H4 (cell line): ENCODE measurements at regions not wholly inside any gene's neighbourhood (a gene's known extent, or its start where the extent isn't known, plus 50 kb on each side); places are given as distances from the start of the nearest gene placed in this dataset.
"Not testable (repeated sequence)": the region's sequence is repeated elsewhere in the genome, so short reads cannot be mapped to it uniquely, and the experiment has no call there.

Source experiments
- DNase-seq: peaks from one replicate; pipeline ENCODE4 v3.0.0-alpha.2; 2015; ENCODE audit warnings: low spot score

DNA sequence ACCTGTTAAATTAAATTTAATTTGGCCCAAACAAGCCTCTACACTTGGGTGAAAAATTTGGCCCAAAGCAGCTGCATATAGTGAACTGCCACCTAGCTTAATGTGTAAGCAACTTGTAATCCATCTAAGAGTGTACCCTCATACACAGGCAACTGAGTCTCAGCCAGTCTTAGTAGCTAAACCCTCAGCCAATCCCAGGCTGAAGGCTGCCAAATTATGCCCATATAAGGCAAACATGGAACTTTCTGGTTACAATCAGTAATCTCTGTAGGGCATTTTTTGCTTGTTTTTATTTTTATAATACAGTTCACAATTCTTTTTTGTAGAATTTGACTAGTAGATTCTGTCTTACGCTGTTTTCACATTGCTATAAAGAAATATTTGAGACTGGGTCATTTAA is 958.7 kb downstream of the FSCB start:
- no peak for DNase-seq

- DNase-seq: not testable (repeated sequence)
Measured at GRCh38 chr14:43547596-43547995, 959.5 kb downstream of the FSCB start.

GRCh38 chr14:43541356-43541755 is 965.7 kb downstream of the FSCB start:
- DNase-seq: no peak

DNA sequence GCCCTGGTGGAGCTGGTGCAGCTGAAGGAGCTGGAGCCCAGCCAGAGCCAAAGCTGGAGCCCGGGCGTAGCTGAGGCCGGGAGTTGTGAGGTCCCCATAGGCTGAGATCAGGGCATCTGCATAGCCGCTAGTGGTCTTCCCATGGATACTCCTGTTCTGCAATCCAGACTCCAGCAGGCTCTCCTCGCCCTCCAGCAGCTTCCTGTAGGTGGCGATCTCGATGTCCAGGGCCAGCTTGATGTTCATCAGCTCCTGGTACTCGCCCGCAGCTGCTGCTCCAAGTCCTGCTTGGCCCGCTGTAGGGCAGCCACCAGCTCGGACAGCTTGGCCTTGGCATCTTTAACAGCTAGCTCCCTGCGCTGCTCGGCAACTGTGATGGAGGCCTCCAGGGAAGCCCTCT is 966.1 kb downstream of the FSCB start:
- DNase-seq: peak; percentile 6

DNA sequence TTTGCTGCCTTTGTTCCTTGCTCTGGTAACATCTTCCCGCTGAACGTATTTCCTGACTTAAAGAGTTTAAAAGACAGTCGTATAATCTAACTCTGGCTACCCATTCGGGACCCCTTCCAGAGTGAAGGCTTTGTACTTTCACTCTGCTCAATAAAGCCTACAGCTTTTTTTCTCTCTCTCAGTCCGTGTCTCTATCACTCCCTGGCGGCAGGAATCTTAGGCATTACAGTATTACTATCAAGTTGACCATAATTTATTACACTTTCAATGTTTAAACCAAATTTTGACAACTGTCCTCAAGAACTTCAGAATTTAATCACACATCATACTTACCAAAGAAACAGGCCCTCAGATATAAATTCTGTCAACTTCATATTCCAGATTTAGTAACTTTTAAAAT is 967.9 kb downstream of the FSCB start:
- DNase-seq: peak; percentile 33

DNA sequence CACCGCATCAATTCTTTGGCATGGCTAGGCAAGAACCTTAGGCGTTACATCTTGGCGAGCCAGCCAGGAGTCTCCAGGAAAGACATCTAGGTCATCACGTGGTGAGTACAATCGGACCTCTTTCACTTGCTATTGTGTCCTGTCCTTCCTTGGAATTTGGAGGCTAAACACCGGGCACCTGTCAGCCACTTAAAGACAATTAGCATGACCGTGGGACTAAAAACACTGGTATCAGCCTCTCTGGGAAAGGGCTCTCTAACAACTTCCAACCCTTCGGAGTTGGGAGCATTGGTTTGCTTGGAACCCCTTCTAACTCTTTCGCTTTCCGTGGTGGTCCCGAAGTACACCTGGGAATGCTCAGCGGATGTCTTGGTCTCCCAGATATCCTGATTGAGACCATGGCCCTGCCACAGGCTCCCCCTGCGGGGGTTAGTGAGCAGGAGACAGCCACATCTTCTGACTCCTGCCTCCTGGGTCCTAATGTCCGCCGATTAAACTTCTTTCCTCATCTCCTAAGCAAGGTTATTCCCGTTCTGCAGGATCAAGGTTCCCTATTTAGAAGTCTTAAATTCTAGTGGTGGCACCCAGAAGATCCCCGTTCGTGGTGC is 971.7 kb downstream of the FSCB start:
- DNase-seq: no peak

DNA sequence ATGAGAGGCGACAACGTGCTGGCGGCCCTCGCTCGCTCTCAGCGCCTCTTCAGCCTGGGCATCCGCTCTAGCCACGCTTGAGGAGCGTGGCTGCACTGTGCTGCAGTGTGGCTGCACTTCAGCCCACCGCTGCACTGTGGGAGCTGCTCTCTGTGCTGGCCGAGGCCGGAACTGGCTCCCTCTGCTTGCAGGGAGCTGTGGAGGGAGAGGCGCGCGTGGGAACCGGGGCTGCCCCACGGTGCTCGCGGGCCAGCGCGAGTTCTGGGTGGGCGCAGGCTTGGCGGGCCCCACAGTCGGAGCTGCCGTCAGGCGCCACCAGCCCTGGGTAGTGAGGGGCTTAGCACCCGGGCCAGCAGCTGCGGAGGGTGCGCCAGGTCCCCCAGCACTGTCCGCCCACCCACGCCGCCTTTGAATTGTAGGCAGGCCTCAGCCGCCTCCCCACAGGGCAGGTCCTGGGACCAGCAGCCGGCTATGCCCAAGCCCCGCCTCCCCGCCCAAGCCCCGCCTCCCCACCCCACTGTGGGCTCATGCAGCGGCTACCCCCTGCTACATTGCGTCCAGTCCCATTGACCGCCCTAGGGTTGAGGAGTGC is 974.2 kb downstream of the FSCB start:
- DNase-seq: no peak

DNA sequence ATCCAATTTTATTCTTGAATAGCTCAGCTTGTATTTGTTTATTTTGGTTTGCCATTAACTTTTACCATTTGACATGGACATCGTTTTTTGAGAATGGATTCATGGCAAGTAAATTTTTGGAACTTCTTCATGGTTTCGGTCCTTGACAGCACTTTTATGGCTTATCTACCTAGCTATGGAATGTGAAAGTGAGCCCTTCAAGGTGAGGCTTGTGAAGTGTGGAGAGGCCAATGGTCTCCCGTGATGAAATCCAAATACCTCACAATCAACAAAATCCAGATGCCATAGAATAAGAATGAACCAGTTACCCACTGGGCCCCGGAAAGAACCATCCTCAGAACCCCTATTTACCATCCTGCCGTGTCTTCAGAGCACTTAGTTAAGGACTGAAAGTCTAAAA is 978.8 kb downstream of the FSCB start:
- DNase-seq: no peak

DNA sequence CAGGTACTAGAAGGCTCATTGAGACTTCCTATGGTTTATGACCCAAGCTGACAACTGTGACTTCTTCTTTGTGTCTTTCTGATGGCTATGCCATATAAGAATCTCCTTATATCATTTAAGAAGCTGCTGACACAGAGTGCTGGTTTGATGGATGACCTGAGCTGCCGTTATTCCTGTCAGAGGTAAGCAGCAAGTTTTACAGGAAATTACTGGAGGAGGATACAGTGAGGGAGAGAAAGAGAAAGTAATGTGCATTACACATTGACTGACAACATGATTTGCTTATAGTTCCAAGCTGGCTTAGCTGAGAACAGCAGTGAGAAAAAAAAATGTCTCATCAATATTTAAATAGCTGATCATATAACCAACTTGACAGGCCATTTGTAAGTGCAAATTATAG is 981.4 kb downstream of the FSCB start:
- no peak for DNase-seq

GRCh38 chr14:43522901-43523300 is 984.2 kb downstream of the FSCB start:
- DNase-seq: no peak

DNA sequence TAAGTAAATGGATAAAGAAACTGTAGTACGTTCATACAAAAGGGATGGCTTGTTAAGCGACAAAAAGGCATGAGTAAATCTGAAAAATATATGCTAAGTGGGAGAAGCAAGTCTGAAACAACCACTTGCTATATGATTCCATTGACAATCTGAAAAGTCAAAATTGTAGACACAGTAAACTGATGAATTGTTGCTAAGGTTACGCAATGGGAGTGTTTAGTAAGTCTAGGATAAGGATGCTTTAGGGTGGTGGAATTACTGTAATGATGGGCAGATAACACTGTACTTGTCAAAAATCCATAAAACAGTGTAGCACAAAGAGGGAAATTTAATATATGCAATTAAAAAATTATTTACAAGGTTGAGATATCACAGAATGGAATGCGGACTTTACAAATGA is 984.9 kb downstream of the FSCB start:
- no peak for DNase-seq

DNA sequence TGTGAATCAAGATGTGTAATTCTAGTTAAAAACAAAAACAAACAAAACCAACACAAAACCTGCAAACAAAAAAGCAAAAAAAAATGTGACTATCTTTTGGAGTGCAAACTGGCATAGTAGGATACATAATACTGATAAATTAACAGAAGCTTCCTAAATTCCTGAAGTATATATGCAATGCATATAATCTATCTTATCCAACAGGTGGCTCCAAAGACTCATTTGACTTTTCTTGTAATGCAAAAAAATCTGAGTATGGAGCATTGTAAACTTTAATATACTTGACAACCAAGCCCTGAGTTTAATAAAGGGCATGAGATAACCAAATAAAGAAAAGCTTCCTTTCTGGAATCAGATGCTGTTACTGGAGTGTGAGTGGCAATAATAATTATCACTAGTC is 1003.6 kb downstream of the FSCB start:
- no peak for DNase-seq

DNA sequence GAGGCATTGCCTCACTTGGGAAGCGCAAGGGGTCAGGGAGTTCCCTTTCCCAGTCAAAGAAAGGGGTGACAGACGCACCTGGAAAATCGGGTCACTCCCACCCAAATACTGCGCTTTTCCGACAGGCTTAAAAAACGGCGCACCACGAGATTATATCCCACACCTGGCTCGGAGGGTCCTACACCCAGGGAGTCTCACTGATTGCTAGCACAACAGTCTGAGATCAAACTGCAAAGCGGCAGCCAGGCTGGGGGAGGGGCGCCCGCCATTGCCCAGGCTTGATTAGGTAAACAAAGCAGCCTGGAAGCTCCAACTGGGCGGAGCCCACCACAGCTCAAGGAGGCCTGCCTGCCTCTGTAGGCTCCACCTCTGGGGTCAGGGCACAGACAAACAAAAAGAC is 1014.7 kb downstream of the FSCB start:
- not testable (repeated sequence) for DNase-seq

DNA sequence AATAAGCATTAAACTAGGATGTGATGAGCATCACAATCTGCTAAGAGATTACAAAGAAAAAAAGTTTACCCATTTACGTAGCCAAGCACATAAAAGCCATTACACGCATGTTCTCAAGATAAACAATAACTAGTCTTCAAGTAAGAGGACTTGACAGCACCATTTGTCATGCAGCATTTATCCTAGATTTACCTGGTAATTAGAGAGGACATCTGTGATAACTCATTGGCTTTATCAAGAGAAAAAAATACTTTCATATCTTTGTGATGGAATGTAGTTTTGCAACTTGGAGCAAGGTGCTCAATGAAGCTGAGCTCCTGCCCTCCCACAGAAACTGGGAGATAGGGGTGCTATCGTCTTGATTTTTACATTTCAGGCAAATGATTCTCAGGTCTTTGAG is 1023.7 kb downstream of the FSCB start:
- no peak for DNase-seq

DNA sequence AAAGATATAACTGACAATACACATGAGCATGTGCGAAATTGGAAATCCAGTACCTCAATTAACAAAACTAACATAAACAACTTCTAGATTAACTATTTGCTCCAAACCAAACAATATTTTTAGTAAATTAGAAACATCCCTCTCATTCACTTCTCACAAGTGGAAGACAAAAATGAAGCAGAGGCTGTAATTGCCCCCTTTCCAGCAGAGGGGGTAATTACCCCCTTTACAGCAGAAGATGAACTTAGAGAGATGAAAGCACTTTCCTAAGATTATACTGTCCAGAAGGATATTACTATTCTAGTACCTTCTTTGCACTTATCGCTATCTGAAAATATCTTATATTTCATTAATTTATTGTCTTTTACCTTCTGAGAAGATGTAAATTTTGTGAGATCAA is 1025.2 kb downstream of the FSCB start:
- no peak for DNase-seq

DNA sequence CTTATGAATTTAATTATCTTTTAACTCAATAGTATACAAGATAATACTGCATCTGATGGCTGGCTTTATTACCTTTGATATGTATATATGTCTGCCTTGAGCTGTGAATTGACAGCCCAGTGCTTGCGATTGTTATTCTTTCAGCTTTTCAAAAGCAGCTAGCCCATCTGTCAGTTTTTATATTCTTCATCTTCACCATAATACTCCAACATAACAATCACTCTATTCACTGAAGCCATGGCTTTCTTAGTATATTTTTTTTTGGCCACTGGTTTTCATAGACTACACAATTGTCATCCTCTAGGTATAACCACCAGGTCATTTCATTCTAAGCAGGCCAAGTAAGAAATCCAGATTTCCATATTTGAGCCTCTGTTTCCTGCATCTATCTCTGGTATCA is 1026.1 kb downstream of the FSCB start:
- no peak for DNase-seq

- no peak for DNase-seq
Measured at GRCh38 chr14:43479596-43480195, 1027.4 kb downstream of the FSCB start.

- DNase-seq: no peak
Measured at GRCh38 chr14:43476822-43477221, 1030.3 kb downstream of the FSCB start.

- DNase-seq: peak; percentile 8
Measured at GRCh38 chr14:43475757-43476156, 1031.3 kb downstream of the FSCB start.

- DNase-seq: no peak
Measured at GRCh38 chr14:43471595-43471994, 1035.5 kb downstream of the FSCB start.

- no peak for DNase-seq
Measured at GRCh38 chr14:43464968-43465367, 1042.1 kb downstream of the FSCB start.

DNA sequence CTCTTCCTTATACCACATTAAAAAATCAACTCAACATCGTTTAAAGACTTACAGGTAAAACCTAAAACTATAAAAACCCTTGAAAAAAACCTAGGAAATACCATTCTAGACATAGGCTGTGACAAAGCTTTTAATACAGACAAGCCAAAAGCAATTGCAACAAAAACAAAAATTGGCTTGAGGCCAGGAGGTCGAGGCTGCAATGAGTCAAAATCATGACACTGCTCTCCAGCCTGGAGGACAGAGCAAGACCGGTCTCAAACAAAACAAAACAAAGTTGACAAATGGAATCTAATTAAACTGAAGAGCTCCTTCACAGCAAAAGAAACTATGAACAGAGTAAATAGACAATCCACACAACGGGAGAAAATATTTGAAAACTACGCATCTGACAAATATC is 1057.8 kb downstream of the FSCB start:
- peak; percentile 3 for DNase-seq

DNA sequence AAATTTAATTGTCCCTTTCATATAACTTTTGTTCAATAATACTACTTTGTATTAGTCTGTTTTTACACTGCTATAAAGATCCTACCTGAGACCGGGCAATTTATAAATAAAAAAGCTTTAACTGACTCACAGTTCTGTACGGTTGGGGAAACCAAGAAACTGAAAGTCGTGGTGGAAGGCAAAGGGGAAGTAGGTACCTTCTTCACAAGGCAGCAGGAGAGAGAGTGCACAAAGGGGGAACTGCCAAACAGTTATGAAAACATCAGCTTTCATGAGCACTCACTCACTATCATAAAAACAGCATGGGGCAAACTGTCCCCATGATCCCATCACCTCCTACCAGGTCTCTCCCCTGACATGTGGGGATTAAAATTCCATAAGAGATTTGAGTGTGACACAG is 1069.0 kb downstream of the FSCB start:
- DNase-seq: no peak

GRCh38 chr14:43418324-43418723 is 1088.8 kb downstream of the FSCB start:
- no peak for DNase-seq
